SK-N-SH treated with all-trans-retinoic acid at 6 μM for 48 hours (cell line): ENCODE measurements at regions not wholly inside any gene's neighbourhood (a gene's known extent, or its start where the extent isn't known, plus 50 kb on each side); places are given as distances from the start of the nearest gene placed in this dataset.

Experiments used
- CREB5 ChIP-seq: fragments of 250-450 bp; sonication (Bioruptor Pico); IDR thresholded peaks from 2 replicates; pipeline ENCODE4 v1.5.1; 2020; ENCODE audit warnings: low read depth, mild to moderate bottlenecking, moderate library complexity
- OSR1 ChIP-seq: fragments of 250-450 bp; sonication (Bioruptor Pico); IDR thresholded peaks from 2 replicates; pipeline ENCODE4 v1.8.0; 2022; ENCODE audit warnings: moderate library complexity, mild to moderate bottlenecking, inconsistent platforms
- SNAI2 ChIP-seq: fragments of 250-450 bp; sonication (Bioruptor Pico); IDR thresholded peaks from 2 replicates; pipeline ENCODE4 v1.5.0; 2020; ENCODE audit warnings: mild to moderate bottlenecking, moderate library complexity

GRCh38 chr5:15137414-15137813 lies 265.8 kb upstream of the ANKH start:
- TF ChIP-seq OSR1 (CRISPR knock-in tag) (no peak), CREB5 (CRISPR knock-in tag) (no peak), SNAI2 (CRISPR knock-in tag) (no peak)
